ENCODE measurements at regions not wholly inside any gene's neighbourhood (a gene's known extent, or its start where the extent isn't known, plus 50 kb on each side); places are given as distances from the start of the nearest gene placed in this dataset.
"Not testable (repeated sequence)": the region's sequence is repeated elsewhere in the genome, so short reads cannot be mapped to it uniquely, and the experiment has no call there.

GRCh38 chr10:8344756-8345155, 290.3 kb downstream of the GATA3 start:
- no peak for DNase-seq (ENCODE audit: low read depth)

DNA sequence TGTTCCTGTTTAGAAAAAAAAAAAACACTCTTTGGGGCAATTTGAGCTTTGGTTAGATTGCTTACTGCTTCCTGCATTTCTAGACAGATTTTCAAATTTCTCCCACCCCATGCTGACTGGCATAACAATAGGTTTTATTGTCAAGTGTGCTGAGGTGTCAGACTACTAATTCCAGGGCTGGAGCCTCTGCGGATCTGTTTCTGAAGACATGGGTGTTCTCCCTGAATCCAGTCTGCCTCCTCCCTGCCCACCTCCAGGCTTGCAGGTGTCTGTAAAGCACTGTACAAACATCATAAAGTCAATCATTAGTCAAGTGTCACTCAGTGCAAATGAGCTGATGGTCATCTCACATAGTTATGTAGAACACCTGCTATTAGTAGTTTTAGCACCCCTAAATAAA, 292.4 kb downstream of the GATA3 start:
- no peak for DNase-seq (ENCODE audit: low read depth)

DNA sequence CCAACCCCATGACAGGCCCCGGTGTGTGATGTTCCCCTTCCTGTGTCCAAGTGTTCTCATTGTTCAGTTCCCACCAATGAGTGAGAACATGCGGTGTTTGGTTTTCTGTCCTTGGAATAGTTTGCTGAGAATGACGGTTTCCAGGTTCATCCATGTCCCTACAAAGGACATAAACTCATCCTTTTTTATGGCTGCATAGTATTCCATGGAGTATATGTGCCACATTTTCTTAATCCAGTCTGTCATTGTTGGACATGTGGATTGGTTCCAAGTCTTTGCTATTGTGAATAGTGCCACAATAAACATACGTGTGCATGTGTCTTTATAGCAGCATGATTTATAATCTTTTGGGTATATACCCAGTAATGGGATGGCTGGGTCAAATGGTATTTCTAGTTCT, 293.1 kb downstream of the GATA3 start:
- DNase-seq (ENCODE audit: low read depth) = not testable (repeated sequence)

GRCh38 chr10:8349610-8350249, 295.2 kb downstream of the GATA3 start:
- DNase-seq (ENCODE audit: low read depth) = no peak

DNA sequence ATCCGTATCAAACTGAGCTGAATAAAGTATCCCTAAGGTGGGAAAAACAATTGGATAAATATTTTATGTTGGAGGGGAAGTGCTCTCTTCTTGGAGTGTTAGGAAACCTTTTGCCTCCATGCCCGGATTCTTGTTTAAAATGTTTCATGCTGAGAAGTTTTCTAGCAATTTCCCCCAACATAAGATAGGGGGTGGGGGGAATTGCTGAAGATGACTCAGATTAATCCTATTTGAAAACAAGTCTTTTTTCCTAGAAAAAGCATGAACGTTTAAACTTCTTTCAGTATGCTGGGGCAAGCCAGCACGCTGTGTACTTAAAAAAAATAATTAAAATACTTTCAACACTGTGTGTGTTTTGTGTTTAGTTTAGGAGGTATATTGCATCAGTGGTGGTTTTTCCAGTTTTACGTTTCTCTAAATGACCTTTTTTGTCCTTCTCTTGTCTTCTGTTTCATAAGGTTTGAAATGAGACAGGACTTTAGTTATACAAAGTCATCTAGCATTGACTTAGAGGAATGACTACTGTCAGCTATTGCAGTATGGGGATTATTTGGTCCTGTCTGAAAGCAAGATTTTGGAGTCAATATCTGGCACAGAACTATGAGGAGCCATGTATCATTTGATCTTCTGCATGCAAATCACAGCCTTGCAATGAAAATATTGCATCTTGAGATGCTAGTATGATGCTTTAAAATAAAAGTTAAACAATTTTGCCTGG, 295.9 kb downstream of the GATA3 start:
- no peak for DNase-seq (ENCODE audit: low read depth)

- no peak for DNase-seq (ENCODE audit: low read depth)
Measured at GRCh38 chr10:8352171-8353075, 297.9 kb downstream of the GATA3 start.

DNA sequence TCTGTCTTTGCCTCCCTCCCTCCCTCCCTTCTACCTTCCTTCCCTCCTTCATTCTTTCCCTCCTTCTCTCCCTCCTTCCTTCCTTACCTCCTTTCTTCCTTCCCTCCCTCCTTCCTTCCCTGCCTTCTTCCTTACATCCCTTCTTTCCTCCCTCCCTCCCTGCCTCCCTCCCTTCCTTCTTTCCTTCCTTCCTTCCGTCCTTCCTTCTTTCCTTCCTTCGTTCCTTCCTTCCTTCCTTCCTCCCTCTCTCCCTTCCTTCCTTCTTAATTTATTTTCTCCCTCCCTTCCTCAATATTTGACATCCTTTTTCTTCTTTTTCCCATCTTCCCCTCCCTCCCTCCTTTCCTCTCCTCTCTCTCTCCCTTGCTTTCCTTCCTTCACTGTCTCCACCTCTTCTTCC, 301.8 kb downstream of the GATA3 start:
- no peak for DNase-seq (ENCODE audit: low read depth)

GRCh38 chr10:8359467-8359866, 305.0 kb downstream of the GATA3 start:
- DNase-seq (ENCODE audit: low read depth) = no peak

DNA sequence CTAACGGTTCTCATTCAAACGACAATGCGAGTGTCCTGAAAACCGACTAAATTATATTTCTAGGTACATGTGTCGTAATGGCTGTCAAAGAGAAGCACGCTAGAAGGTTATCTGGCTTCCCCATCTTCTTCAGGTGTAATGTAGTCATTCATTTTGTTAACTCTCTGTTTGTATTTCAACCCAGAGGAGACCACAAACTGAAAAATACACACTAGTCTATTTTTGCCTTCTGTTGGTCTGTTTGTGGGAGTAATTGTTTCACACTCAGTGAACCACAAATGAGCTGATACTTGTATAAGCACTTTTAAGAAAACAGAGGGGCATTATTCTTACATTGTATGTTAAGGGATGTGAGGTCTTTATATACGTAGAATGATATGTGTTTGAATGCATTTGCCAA, 305.9 kb downstream of the GATA3 start:
- DNase-seq (ENCODE audit: low read depth) = no peak

- DNase-seq (ENCODE audit: low read depth) = no peak
Measured at GRCh38 chr10:8360814-8361509, 306.5 kb downstream of the GATA3 start.

- DNase-seq (ENCODE audit: low read depth) = no peak
Measured at GRCh38 chr10:8361510-8361844, 307.0 kb downstream of the GATA3 start.

- peak; percentile 17 for DNase-seq (ENCODE audit: low read depth)
Measured at GRCh38 chr10:8365935-8366911, 311.7 kb downstream of the GATA3 start.

GRCh38 chr10:8367672-8368411, 313.4 kb downstream of the GATA3 start:
- DNase-seq (ENCODE audit: low read depth) = not testable (repeated sequence)

- no peak for DNase-seq (ENCODE audit: low read depth)
Measured at GRCh38 chr10:8369666-8370065, 315.2 kb downstream of the GATA3 start.

DNA sequence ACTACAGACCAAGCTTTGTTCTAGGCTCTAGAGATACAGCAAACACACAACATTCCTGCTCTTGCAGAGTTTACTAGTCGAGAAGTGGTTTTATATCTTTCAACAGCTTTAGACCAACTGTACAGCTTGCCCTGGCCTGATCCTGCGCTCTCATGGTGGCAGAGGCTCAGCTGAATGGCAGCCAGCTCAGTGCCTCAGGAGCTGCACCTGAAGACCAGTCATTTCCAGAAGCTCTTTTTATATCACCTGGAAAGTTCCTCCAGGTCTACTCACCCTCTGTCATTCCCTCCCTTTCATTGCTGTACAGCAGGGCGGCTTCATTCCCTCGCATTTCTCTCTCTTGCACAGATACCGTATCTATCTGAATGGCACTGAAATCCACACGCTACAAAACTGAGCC, 319.8 kb downstream of the GATA3 start:
- no peak for DNase-seq (ENCODE audit: low read depth)

DNA sequence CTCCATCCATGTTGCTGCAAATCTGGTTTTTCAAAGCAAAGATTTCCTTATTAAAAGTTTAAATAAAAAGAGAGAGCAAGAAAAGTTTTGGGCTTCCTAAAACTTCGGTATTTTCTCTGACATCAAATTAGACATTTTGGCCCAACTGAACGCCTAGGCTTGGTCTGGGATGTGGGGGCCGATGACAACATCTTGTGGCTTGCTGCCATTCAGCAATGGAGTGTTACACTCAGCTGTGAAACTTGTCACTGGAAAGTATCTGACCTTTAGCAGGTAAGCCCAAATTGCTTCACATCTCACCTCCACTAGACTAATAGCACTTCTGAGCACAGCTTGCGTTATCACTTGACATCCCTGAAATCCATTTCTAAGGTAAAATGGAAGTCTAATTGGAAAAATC, 320.6 kb downstream of the GATA3 start:
- no peak for DNase-seq (ENCODE audit: low read depth)

DNA sequence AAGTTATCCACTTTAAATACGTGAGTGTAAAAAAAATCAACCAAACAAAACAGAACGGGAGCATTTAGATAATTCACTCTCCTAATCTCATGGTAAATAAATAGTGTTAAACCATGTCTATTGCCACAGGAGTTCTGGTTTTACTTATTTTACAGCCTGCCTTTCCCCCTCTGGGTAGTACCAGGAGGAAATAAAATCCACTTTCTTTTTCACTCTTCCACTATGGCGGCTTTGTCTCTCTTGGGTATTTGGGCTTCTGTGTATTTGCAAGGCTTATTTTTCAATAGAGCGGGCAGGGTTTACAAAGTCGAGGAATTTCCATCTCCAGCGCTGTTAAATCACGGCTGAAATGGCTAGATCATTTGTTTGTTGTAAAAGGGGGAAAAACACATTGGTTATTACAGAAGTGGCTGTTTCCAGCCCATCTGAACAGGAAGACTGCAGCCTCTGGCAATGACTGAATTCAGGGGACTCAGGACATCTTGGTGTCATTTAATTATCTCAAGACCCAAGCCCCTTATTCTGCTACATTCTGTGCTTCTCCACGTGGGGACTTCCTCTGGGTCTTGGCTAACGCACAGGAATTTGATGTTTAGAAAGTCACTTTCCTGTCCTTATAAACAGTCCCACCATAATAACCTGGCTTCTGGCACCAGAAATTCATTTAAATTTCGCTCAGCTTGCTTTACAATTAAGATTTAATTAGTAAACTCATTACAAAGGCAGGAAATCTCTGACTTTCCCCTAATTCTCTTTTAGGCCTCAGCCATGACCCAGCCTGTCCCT, 323.9 kb downstream of the GATA3 start:
- no peak for DNase-seq (ENCODE audit: low read depth)

GRCh38 chr10:8379906-8380832, 325.7 kb downstream of the GATA3 start:
- DNase-seq (ENCODE audit: low read depth) = no peak

Measured in activated T-helper 1 cell treated with Interleukin-2 at 50 U/mL for 16 hours (primary cell).